ENCODE measurements at regions not wholly inside any gene's neighbourhood (a gene's known extent, or its start where the extent isn't known, plus 50 kb on each side); places are given as distances from the start of the nearest gene placed in this dataset.

DNA sequence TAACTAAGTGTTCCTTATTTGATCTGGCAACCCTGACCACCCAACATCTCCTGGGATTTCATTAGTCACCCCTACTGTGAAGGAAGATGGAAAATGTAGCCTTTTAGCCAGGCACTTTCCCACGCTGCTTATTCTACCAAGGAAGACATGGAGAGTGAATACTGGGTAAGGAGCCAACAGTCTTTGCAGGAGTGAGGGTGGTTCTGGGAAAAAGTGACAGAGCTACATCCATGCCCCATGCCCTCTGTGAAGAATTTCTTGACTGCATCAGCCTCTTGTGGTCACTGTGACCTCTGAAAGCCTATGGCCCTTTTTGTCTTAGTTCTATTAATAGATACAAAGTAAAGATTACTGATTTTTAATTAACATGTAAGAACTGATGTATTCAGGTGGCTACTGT, 196.0 kb upstream of the EEA1 start:
- no peak for DNase-seq (ENCODE audit: low spot score)
- no peak overlapping the region for H3K4me3 ChIP-seq (ENCODE audit: low read depth, low read length, poor library complexity, severe bottlenecking)
- no peaks in the 10 kb centered on the region for H3K36me3 ChIP-seq (ENCODE audit: insufficient read depth, low read length, poor library complexity, severe bottlenecking)
- H3K27ac ChIP-seq (ENCODE audit: low read depth, low read length, poor library complexity, severe bottlenecking) = no peak overlapping the region
- ChIA-PET CTCF (no interaction called here), POLR2A (ENCODE audit: low non-redundant PET) (no interaction called here)
- H3K27me3 ChIP-seq (replicated peaks; ENCODE audit: insufficient read depth, low read depth, low read length, poor library complexity) = no peaks in the 10 kb centered on the region
- peaks cover 39% of the 10 kb centered on the region for H3K4me1 ChIP-seq (ENCODE audit: insufficient read depth, low read length, poor library complexity, severe bottlenecking)
- no peaks in the 10 kb centered on the region for H3K9me3 ChIP-seq (ENCODE audit: low read depth, low read length, poor library complexity, severe bottlenecking)
- TF ChIP-seq EZH2 (IDR thresholded peaks at IDR 0.05; ENCODE audit: borderline replicate concordance, low read depth, low read length, poor library complexity, severe bottlenecking) = no peak
- TF ChIP-seq, protein P1, sequence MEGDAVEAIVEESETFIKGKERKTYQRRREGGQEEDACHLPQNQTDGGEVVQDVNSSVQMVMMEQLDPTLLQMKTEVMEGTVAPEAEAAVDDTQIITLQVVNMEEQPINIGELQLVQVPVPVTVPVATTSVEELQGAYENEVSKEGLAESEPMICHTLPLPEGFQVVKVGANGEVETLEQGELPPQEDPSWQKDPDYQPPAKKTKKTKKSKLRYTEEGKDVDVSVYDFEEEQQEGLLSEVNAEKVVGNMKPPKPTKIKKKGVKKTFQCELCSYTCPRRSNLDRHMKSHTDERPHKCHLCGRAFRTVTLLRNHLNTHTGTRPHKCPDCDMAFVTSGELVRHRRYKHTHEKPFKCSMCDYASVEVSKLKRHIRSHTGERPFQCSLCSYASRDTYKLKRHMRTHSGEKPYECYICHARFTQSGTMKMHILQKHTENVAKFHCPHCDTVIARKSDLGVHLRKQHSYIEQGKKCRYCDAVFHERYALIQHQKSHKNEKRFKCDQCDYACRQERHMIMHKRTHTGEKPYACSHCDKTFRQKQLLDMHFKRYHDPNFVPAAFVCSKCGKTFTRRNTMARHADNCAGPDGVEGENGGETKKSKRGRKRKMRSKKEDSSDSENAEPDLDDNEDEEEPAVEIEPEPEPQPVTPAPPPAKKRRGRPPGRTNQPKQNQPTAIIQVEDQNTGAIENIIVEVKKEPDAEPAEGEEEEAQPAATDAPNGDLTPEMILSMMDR (conservative IDR thresholded peaks at IDR 0.05; ENCODE audit: low read depth, low read length) = no peak
- intact Hi-C loops (cut with micrococcal nuclease; ENCODE audit: unreplicated experiment) = no loop called here
- BruUV-seq (replicated peaks) = no TSS peak

DNA sequence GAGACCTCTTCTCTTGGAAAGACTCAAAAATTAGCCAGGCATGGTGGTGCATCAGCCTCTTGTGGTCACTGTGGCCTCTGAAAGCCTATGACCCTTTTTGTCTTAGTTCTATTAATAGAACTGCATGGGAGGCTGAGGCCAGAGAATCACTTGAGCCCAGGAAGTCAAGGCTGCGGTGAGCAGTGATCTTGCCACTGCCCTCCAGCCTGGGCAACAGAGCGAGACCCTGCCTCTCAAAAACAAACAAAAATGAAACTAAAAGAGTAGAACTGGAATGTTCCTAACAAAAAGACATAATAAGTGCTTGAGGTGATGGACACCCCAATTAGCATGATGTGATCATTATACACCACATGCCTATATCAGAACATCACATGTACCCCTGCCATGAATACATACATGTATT, 197.0 kb upstream of the EEA1 start:
- Histone ChIP-seq H3K27me3 (replicated peaks; ENCODE audit: insufficient read depth, low read depth, low read length, poor library complexity) (no peaks in the 10 kb centered on the region), H3K9me3 (ENCODE audit: low read depth, low read length, poor library complexity, severe bottlenecking) (no peaks in the 10 kb centered on the region), H3K36me3 (ENCODE audit: insufficient read depth, low read length, poor library complexity, severe bottlenecking) (no peaks in the 10 kb centered on the region), H3K4me1 (ENCODE audit: insufficient read depth, low read length, poor library complexity, severe bottlenecking) (peaks cover 35% of the 10 kb centered on the region), H3K4me3 (ENCODE audit: low read depth, low read length, poor library complexity, severe bottlenecking) (no peak overlapping the region), H3K27ac (ENCODE audit: low read depth, low read length, poor library complexity, severe bottlenecking) (no peak overlapping the region)
- intact Hi-C loops (cut with micrococcal nuclease; ENCODE audit: unreplicated experiment) = no loop called here
- DNase-seq (ENCODE audit: low spot score) = no peak
- TF ChIP-seq EZH2 (IDR thresholded peaks at IDR 0.05; ENCODE audit: borderline replicate concordance, low read depth, low read length, poor library complexity, severe bottlenecking) = no peak
- TF ChIP-seq, protein P1 (conservative IDR thresholded peaks at IDR 0.05; ENCODE audit: low read depth, low read length) = no peak
- ChIA-PET POLR2A (ENCODE audit: low non-redundant PET) (no interaction called here), CTCF (no interaction called here)
- BruUV-seq (replicated peaks) = no TSS peak

DNA sequence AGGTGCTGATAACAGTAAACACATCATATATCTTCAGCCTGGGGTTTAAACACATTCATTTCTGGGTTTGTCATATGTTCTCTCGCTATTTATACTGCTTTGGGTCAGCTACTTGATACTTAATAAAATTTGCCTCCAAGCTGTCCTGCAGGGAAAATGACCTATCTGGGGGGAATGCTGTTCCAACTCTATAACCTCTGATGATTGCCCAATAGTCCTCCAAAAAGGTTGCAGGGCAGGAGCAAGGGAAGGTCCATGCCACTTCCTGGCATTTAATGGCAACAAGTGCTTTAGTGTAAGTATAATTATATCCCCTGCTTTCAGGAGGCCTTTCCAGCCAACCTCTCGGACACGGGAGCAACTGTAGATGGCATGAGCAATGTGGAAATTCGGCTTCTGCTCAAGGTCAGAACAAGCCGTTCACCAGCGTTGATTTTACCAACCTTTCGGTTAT, 198.0 kb upstream of the EEA1 start:
- intact Hi-C loops (cut with micrococcal nuclease; ENCODE audit: unreplicated experiment) = no loop called here
- BruUV-seq (replicated peaks) = no TSS peak
- Histone ChIP-seq H3K27ac (ENCODE audit: low read depth, low read length, poor library complexity, severe bottlenecking) (no peak overlapping the region), H3K4me3 (ENCODE audit: low read depth, low read length, poor library complexity, severe bottlenecking) (no peak overlapping the region), H3K36me3 (ENCODE audit: insufficient read depth, low read length, poor library complexity, severe bottlenecking) (no peaks in the 10 kb centered on the region), H3K27me3 (replicated peaks; ENCODE audit: insufficient read depth, low read depth, low read length, poor library complexity) (no peaks in the 10 kb centered on the region), H3K4me1 (ENCODE audit: insufficient read depth, low read length, poor library complexity, severe bottlenecking) (peaks cover 25% of the 10 kb centered on the region), H3K9me3 (ENCODE audit: low read depth, low read length, poor library complexity, severe bottlenecking) (no peaks in the 10 kb centered on the region)
- TF ChIP-seq, protein P1 (conservative IDR thresholded peaks at IDR 0.05; ENCODE audit: low read depth, low read length) = no peak
- no peak for TF ChIP-seq EZH2 (IDR thresholded peaks at IDR 0.05; ENCODE audit: borderline replicate concordance, low read depth, low read length, poor library complexity, severe bottlenecking)
- ChIA-PET POLR2A (ENCODE audit: low non-redundant PET) (no interaction called here), CTCF (no interaction called here)
- DNase-seq (ENCODE audit: low spot score) = no peak
